K562 (cell line): ENCODE measurements at regions not wholly inside any gene's neighbourhood (a gene's known extent, or its start where the extent isn't known, plus 50 kb on each side); places are given as distances from the start of the nearest gene placed in this dataset.

ENCODE experiments used
- C11orf30 ChIP-seq: fragments of 450-650 bp; IDR thresholded peaks from 2 replicates; pipeline ENCODE4 v1.6.1; 2016; ENCODE audit warnings: low read depth, mild to moderate bottlenecking
- CREB3 ChIP-seq: fragments of 450-650 bp; conservative IDR thresholded peaks from 2 replicates; pipeline ENCODE4 v1.6.1; 2016; ENCODE audit warnings: missing genetic modification characterization, low read depth, mild to moderate bottlenecking, missing compliant biosample characterization, moderate library complexity
- E2F1 ChIP-seq: sonication (generic); formaldehyde crosslinking; IDR thresholded peaks from 2 replicates; pipeline ENCODE4 v1.8.1; 2023; ENCODE audit warnings: mild to moderate bottlenecking, missing genetic modification reagents, moderate library complexity
- E4F1 ChIP-seq: fragments of 250-450 bp; sonication (Bioruptor Pico); IDR thresholded peaks from 2 replicates; pipeline ENCODE4 v1.5.0; 2021; ENCODE audit warnings: mild to moderate bottlenecking, borderline replicate concordance
- FOXP1 ChIP-seq: sonication (generic); formaldehyde crosslinking; IDR thresholded peaks from 2 replicates; pipeline ENCODE4 v1.8.0; 2022; ENCODE audit warnings: mild to moderate bottlenecking, missing genetic modification reagents
- HNRNPLL ChIP-seq: fragments of 200-400 bp; formaldehyde crosslinking; IDR thresholded peaks from 2 replicates; pipeline ENCODE4 v1.6.1; 2017; ENCODE audit warnings: low read length, low read depth, mild to moderate bottlenecking; ENCODE audit not compliant: poor library complexity, severe bottlenecking
- MED1 ChIP-seq: sonication (generic); formaldehyde crosslinking; IDR thresholded peaks from 2 replicates; pipeline ENCODE4 v1.8.1; 2023; ENCODE audit warnings: missing genetic modification reagents, borderline replicate concordance
- SRSF3 ChIP-seq: fragments of 200-400 bp; formaldehyde crosslinking; IDR thresholded peaks from 2 replicates; pipeline ENCODE4 v1.6.1; 2016; ENCODE audit warnings: mild to moderate bottlenecking, low read length, moderate library complexity; ENCODE audit not compliant: insufficient read depth

- no peak for TF ChIP-seq E2F1 (CRISPR knock-in tag)
- TF ChIP-seq FOXP1, result no peak
- no peak for TF ChIP-seq SRSF3
- TF ChIP-seq CREB3, result no peak
- TF ChIP-seq E4F1, result no peak
- TF ChIP-seq C11orf30, result peak; percentile 39; the same call in 1 of the 2 replicates
- no peak for TF ChIP-seq MED1 (CRISPR knock-in tag)
- TF ChIP-seq HNRNPLL, result no peak
Observed at GRCh38 chr3:14001136-14001535, 121.3 kb upstream of the WNT7A start (continued).
